HL-60 (cell line): ENCODE measurements at regions not wholly inside any gene's neighbourhood (a gene's known extent, or its start where the extent isn't known, plus 50 kb on each side); places are given as distances from the start of the nearest gene placed in this dataset.

Experiments
- DNase-seq, 2 experiments: peaks; one replicate each; pipeline ENCODE4 v3.0.0-alpha.2; 2010 to 2020; ENCODE audit warnings: low read depth in 1 of 2, low spot score in 1 of 2
- H3K27ac ChIP-seq: fragments of 250-450 bp; sonication (Bioruptor Pico); replicated peaks from 2 replicates; pipeline ENCODE4 v1.5.1; 2020; ENCODE audit warnings: mild to moderate bottlenecking, moderate library complexity
- H3K27me3 ChIP-seq: fragments of 250-450 bp; sonication (Bioruptor Pico); 2 replicates; pipeline ENCODE4 v1.5.1; 2021; ENCODE audit warnings: mild to moderate bottlenecking, moderate library complexity; ENCODE audit not compliant: insufficient read depth, poor library complexity, severe bottlenecking
- H3K4me3 ChIP-seq: replicated peaks from 2 replicates; pipeline ENCODE4 v1.5.1; 2011; ENCODE audit warnings: mild to moderate bottlenecking, control low read depth, low read length; ENCODE audit not compliant: insufficient read depth
- GABPA ChIP-seq: IDR thresholded peaks from 2 replicates; pipeline ENCODE4 v1.6.1; 2012; ENCODE audit warnings: low read depth
- POLR2AphosphoS5 ChIP-seq: IDR thresholded peaks from 2 replicates; pipeline ENCODE4 v1.6.1; 2012; ENCODE audit warnings: low read depth
- SPI1 ChIP-seq: IDR thresholded peaks from 2 replicates; pipeline ENCODE4 v1.6.1; 2012; ENCODE audit warnings: low read depth, mild to moderate bottlenecking, borderline replicate concordance
- TF ChIP-seq, protein P1 (sequence below): IDR thresholded peaks from 2 replicates; pipeline ENCODE4 v1.6.1; 2012; ENCODE audit warnings: low read depth; ENCODE audit not compliant: insufficient replicate concordance
- TF ChIP-seq, protein P2 (sequence below): IDR thresholded peaks from one replicate; pipeline ENCODE4 v1.5.1; 2011; ENCODE audit warnings: low read length, control low read depth, inconsistent platforms; ENCODE audit not compliant: insufficient read depth

DNA sequence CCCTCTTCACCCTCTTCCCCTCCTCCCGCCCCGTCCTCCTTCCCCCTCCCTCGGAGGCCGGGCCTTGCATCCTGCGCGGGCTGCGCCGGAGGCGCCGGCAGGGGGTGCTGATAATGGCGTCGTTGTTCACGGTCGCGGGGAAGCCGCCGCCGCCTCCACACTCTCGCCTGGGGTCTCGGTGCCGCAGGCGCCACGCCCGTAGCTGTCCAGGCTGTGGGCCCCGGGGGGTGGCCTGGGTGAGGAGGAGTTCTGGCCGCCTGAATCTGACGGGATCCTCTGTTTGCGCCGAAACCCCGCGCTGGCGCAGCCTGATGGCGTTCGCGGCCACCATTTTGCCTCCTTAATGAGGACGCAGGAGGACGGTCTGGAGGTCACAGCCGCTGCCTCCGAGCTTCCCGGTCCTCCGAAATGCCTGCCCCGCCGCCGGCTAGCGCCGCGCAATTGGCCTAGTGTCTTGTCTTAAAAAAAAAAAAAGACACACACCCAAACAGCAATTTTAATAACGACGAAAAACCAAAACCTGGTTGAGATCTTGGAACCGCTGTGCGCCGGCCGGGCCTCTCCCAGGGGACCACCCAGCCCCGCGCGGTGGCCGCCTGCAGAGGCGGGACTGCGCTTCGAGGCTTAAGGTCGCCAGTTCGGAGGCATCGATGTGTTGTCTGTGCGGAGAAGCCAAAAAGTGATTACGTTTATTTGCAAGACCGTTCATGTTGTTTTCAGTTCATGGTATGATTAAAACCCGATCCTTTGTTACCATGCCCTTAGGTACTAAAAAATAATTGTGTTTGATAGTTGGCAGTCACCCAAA is 106.6 kb upstream of the HNRNPU start:
- DNase-seq, result peak; percentile 85 to 93
- Histone ChIP-seq H3K27ac (peak overlapping the region; percentile 100), H3K4me3 (peak overlapping the region; percentile 55), H3K27me3 (no peaks in the 10 kb centered on the region)
- TF ChIP-seq GABPA (0 out of 2 replicates have a peak, but pooled peaks have one; percentile 18), SPI1 (no peak), POLR2AphosphoS5 (peak; percentile 94)
- TF ChIP-seq, protein P1, sequence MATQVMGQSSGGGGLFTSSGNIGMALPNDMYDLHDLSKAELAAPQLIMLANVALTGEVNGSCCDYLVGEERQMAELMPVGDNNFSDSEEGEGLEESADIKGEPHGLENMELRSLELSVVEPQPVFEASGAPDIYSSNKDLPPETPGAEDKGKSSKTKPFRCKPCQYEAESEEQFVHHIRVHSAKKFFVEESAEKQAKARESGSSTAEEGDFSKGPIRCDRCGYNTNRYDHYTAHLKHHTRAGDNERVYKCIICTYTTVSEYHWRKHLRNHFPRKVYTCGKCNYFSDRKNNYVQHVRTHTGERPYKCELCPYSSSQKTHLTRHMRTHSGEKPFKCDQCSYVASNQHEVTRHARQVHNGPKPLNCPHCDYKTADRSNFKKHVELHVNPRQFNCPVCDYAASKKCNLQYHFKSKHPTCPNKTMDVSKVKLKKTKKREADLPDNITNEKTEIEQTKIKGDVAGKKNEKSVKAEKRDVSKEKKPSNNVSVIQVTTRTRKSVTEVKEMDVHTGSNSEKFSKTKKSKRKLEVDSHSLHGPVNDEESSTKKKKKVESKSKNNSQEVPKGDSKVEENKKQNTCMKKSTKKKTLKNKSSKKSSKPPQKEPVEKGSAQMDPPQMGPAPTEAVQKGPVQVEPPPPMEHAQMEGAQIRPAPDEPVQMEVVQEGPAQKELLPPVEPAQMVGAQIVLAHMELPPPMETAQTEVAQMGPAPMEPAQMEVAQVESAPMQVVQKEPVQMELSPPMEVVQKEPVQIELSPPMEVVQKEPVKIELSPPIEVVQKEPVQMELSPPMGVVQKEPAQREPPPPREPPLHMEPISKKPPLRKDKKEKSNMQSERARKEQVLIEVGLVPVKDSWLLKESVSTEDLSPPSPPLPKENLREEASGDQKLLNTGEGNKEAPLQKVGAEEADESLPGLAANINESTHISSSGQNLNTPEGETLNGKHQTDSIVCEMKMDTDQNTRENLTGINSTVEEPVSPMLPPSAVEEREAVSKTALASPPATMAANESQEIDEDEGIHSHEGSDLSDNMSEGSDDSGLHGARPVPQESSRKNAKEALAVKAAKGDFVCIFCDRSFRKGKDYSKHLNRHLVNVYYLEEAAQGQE, result peak; percentile 69
- TF ChIP-seq, protein P2, sequence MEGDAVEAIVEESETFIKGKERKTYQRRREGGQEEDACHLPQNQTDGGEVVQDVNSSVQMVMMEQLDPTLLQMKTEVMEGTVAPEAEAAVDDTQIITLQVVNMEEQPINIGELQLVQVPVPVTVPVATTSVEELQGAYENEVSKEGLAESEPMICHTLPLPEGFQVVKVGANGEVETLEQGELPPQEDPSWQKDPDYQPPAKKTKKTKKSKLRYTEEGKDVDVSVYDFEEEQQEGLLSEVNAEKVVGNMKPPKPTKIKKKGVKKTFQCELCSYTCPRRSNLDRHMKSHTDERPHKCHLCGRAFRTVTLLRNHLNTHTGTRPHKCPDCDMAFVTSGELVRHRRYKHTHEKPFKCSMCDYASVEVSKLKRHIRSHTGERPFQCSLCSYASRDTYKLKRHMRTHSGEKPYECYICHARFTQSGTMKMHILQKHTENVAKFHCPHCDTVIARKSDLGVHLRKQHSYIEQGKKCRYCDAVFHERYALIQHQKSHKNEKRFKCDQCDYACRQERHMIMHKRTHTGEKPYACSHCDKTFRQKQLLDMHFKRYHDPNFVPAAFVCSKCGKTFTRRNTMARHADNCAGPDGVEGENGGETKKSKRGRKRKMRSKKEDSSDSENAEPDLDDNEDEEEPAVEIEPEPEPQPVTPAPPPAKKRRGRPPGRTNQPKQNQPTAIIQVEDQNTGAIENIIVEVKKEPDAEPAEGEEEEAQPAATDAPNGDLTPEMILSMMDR, result no peak

DNA sequence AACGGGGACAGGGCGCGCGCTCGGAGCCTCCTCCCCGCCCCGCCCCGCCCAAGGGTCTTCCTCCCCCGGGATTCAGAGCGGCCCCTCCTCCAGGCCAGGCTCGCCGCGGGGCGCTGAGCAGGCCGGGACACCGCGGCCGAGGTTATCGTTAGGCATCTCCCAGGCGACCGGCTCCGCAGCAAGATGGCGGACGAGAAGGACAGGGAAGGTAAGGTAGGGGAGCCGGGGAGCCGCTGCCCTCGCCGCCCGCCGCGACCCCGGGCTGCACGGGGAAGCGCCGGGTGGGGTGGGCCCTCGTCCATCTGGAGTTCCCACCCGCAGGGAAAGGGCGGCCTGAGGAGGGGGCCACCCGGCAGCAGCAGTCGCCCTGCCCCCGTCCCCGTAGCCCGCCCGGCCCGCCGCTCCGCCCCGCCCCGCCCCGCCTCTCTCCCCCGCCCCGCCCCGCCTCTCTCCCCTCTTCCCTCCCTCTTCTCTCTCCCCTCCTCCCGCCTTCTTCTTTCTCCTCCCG is 105.9 kb upstream of the HNRNPU start:
- peak overlapping the region; percentile 55 for H3K4me3 ChIP-seq
- no peaks in the 10 kb centered on the region for H3K27me3 ChIP-seq
- no peak for TF ChIP-seq GABPA
- TF ChIP-seq SPI1, result peak; percentile 46; the same call in 1 of the 2 replicates
- peak overlapping the region; percentile 100 for H3K27ac ChIP-seq
- DNase-seq, result peak; percentile 61 to 72

DNA sequence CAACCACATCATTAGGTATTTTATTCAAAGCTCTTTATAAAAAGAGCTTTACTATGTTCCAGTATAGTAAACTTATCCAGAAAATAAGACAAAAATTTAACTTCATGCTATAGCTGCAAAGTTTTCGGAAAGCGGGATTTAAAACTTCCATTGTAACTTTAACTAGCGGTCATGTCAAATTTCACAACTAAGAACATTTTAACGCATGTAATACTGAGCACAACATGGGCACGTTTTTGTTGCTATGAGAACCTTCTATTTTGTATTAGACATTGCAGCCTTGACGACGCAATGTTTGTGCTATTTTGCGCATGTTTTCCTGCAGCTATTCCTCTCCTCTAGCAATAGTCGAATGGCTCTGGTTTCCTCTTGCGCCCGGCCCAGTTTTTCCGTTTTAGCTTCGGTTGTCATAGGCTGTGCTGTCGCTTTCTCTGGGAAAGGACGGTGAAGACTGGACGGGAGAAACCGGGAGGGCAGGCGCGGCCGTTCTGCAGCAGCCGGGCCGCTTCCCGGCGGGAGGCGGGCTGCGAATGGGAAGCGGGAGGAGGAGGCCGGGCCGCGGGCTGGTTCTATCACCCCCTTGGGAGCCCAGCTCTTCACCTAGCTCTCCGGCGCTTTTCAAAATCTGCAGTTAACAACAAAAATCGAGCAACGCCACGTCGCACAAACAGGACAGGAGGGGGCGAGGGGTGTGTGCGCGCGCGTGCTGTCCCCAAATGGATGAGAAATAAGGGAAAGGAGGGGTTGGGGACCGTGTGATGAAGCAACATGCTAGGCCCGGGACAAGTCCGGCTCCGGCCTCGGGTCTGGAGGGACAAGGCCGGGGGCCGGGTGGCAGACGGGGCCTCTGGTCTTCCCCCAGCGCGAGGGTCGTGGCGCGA is 105.3 kb upstream of the HNRNPU start:
- peak overlapping the region; percentile 100 for H3K27ac ChIP-seq
- DNase-seq, result peak; percentile 67 to 73
- peak; percentile 88 for TF ChIP-seq POLR2AphosphoS5
- TF ChIP-seq SPI1, result peak; percentile 29; the same call in 1 of the 2 replicates
- TF ChIP-seq, protein P1, result no peak
- TF ChIP-seq GABPA, result 0 out of 2 replicates have a peak, but pooled peaks have one; percentile 7
- TF ChIP-seq, protein P2, result no peak
- peak overlapping the region; percentile 55 for H3K4me3 ChIP-seq
- H3K27me3 ChIP-seq, result no peaks in the 10 kb centered on the region

DNA sequence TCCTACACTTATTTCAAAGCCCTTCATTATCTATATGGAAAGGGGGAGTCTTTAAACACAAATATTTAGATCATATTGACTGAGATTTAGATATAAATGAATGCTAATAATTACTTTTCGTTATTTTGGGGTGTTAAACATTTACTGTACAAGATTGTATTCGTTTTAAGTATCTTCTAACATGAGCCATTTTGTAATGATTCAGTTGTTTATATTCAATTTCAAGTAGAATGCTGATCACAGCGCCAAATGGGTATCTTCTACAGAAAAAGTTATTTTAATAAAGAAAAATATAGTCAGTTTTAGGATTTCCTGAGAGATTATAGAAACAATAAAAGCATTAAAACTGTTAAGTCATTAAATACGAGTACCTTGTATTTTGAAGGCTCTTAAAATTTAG is 104.5 kb upstream of the HNRNPU start:
- Histone ChIP-seq H3K27me3 (no peaks in the 10 kb centered on the region), H3K4me3 (no peak overlapping the region), H3K27ac (peak overlapping the region; percentile 100)
- no peak for DNase-seq
- TF ChIP-seq, protein P2, result no peak
- TF ChIP-seq GABPA (no peak), SPI1 (no peak), POLR2AphosphoS5 (no peak)
- TF ChIP-seq, protein P1, result no peak
